CD4-positive, alpha-beta T cell treated with Interleukin-6 for 4 hours (primary cell): ENCODE measurements at regions not wholly inside any gene's neighbourhood (a gene's known extent, or its start where the extent isn't known, plus 50 kb on each side); places are given as distances from the start of the nearest gene placed in this dataset.

Source experiments
- DNase-seq: peaks from one replicate; pipeline ENCODE4 v3.0.0-alpha.2; 2020; ENCODE audit warnings: mixed read lengths

DNA sequence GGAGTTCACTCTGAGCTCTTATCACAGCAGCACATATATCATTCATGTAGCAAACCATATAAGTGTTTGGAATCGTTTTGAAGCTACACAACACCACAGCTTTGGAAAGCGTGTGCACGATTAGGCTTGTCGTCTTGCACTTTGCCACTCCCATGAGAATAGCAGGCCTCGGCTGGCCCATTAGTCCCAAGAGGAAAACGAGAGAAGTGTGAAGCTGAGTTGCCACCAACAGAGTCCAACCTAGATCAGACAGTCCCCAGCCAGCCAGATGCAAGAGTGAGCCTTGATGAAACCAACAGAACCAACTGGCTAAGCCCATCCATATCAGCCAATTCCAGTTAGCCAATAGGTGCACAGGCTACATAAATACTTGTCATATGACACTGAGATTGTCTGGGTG, 238.4 kb downstream of the C1orf94 start:
- DNase-seq = no peak

DNA sequence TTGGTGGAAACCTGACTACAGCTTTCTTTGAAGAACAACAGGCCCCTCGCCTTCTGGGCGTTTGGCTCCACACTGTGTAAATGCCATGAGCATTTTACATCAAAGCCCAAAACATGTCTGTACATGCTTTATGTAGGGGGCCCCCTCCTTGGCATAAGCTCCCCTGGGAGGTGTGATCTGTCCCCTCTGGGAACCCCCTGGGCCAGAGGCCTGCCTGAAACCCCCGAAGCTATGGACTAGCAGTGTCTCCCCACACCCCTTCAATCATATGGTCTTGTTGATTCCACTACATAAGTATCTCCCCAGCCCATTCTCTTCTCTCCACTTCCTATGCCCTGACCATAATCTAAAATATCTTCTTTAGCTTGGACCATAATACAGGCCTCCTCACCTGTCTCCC, 241.5 kb downstream of the C1orf94 start:
- DNase-seq = no peak

DNA sequence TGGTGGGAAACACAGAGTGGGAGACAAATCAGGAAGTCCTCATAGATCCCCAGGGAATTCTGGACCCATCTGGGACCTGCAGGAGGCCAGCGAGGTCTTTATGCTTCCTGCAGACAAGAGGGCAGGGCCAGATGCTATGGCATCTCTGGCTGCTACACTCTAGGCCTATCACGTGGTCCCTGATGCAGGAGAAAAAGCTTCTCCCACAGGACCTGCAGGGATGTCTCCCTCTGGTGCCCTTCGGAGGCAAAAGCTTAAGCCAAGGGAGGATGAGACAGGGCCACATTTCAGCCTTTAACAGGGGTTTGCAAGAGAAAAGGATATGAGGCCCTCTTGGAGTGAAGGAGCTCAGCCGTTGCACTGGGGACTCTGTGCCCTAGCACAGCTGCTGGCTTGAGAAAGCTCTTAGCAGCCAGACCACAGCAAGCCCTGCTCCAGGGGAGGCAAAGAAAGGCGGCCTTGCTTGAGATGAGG, 243.0 kb downstream of the C1orf94 start:
- no peak for DNase-seq

DNA sequence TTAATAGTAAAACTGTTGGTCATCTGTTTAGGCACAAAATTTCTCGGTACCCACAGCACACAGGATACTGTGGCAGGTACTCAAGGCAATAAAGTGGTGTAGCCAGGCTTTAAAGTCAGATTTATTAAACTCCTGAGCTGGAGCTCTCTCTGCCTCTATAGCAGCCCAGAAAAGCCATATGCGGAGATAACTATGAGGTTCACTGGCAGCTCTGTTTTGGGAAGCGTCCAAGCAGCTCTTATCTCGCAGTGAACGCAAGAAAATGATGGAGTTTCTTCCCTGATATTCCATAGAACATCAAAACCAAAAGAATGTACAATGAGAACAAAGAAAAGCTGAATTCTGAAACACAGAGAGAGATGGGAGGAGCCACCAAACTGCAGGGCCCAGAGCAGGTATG, 248.3 kb downstream of the C1orf94 start:
- no peak for DNase-seq

DNA sequence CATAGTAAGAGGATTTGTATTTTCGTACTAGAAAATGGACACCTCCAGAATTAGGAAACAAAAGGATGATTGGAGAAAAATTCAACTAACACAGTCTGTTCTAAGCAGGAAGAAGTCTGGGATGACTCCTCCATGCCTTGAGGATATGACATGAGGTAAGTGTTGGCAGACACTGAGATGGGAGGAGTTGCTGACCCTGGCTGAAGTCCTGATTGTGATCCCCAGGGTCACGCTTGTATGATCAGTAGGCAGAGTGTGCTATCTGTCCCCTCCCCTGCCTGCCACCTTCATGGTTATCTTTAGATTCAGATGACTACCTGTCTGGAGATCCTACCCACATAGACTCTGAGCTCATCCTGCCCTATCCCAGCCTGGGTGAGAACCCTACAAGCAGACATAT, 249.1 kb downstream of the C1orf94 start:
- no peak for DNase-seq

DNA sequence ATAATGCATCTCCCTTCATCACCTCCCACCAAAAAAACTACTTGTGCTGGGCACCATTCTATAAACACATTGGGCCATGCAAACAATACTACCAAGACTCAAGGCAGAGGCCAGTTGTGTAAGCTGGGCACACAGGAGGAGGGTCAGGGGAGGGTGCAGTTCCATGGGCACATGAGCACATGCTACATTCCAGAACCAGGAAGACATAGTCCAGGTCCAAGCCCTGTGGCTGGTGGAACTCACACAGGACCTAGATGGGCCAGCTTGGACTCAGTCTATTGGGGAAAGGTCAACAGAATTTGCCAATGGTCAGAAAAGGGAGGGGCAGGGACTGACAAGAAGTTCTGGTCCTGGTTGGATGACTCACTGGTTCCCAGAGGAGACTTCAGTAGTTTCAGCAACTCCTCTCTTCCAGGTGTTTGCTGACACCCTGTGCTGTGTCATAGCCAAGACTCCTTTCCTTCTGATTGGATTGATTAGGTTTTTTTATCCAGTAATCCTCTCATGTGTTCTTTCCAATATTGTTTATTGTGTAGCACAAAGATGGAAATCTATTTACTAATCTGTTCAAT, 249.7 kb downstream of the C1orf94 start:
- no peak for DNase-seq

DNA sequence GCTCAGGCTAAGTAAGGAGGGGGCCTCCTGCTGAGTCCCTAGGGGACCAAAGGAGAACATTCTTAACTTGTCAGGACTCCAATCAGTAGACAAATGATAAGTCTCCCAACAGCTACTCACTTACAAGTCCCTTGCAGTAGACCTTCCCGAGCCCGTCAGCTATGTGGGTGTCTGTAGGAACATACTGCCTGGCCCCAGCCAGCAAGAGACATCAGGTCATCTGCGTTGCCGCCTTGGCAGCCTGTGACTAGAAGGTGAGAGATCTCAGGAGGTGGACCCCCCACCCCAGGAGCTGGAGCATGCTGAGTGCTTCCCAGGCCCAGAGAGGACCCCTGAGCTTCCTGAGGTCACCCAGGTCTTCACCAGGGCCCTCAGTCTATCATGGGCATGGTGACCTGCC, 250.5 kb downstream of the C1orf94 start:
- DNase-seq = no peak

DNA sequence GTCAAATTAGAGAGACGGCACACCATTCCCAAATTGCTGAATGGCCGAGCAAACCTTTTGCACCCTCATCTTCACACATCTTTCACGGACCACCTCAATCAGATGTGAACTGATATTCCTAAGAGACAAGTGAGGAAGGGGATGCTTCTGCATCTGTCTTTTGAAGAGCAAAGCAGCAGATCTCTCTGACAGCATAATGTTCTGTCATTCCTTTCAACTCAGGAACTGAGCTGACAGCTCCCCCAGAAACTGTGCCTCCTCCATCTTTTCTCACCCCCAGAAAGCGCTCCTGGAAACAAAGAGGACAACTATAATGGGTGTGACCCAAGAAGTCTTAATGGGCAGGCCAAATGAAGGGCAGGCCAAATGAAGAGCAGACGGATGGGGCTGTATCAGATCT, 256.4 kb downstream of the C1orf94 start:
- no peak for DNase-seq

DNA sequence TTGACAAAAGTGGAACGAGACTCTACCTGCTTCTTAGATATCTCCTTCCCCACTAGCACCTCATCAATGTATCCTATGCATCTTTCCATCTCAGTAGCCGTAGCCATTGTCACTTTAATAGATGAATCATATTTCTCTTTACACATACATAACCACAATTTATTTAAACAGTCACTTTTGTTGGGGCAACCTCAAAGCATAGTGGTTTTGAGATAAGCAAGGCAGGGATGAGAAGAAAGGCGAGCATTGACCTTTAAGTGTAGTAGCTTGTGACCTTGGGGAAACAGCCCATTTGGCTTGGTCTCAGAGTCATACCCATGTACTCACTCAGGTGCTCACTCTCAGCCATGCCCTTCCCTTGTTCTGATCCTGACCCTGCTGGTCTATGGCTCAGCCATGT, 260.1 kb downstream of the C1orf94 start:
- DNase-seq = no peak

DNA sequence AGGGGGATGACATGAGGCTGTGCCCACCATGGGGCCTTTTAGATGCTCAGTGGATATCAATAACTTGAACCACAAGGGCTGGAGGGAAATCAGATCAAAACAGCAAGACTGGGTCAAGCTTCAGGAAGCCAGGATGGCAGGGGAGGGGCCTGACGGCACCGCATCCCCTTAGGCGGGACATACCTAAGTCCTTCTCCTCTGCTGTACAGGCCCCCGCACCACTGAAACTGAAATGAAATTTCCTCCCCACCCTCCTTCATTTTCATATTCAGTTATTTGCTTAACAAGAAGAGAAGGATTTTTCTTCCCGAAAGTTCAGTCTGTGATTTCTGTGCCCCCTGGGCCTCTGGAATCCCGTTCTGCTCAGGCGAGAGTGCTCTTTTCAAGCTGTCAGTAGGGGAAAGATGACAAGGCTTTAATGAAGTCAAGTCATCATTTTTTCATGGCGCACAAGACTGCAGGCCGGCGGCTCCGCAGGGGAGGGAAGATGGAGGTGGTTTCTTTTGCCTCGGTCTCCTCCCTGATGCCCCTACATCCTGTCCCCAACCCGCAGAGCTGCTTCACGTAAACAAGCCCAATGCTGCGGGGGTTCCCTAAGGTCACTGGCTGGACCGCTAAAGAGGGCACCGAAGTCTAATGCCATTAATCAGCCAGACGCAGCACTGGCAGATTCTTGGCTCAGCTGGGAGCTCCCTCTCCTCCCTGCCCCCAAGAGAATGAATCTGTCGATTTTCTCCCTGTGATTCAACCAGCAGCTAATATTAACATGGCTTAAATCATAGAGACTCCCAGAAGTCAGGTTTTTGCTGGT, 264.8 kb downstream of the C1orf94 start:
- DNase-seq = no peak

DNA sequence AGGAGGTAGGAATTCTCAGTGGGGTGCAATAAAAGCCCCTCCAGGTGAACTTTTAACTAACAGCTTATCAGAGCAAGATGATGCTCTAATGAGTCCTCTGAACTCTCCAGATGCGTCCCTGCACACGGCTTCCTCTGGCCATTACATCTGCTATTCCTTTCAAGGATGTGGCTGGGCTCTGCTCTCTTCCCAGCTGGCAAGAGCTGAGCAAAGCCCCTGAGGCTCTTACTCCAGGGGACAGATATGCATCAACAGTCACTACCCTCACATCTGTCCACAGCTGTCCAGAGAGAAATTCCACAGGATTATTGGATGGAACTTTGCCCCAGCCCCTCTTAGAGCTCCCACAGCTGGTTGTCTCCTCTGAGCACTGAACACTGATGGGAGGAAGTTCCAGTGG, 267.8 kb downstream of the C1orf94 start:
- DNase-seq = no peak

DNA sequence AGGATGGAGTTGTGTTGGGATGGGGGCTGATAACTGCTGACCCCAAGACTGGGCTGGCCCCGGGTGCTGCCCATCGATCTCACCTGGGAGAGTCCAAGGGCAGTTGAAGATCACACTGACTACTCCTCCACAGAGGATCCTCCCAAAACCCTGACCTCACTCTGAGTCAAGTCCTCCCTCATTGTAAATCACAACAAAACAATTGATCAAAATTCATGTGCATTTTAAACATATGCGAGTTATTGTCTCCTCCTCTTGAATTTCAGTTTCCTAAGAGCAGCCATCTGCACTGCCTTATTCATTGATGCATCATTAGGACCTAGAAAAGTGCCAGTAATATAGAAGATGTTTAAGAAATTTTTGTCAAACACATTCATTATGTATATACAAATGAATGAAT, 273.6 kb downstream of the C1orf94 start:
- DNase-seq = no peak

DNA sequence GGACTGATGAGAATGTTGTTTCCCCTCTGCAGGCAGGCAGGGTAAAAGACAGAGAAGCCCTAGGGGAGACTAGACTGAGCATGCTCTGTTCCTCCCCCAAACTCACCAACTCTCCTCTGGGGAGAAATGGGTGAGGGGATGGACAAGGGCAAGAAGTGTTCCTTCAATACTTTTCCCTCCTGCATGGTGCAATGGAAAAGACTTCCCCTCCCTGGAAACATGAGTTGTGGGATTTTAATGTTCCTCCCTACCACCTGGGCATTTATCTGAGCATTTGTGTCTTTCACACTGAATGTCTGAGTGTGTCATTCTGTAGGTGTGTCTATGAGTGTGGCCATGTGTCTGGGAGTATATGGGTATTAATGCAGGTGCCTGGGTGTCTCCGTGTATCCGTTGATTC, 275.7 kb downstream of the C1orf94 start:
- no peak for DNase-seq

DNA sequence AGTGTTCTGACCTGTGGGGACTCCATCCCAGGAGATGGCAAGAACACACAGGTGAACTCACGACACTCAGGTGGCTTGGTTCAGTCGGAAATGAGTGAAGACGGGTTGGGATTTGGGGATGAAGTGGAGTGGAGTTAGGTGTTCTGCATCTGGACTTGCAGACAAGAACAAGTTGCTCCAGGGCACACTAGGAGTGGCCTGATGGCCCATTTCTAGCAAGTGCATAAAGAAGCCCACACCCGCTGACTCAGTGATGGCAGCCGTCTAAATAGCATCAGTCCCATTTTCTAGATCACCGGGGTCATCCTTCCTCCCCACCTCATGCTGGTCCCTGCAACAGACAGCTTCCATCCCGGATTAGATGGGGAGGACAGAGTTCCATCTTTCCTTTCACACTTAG, 278.4 kb downstream of the C1orf94 start:
- no peak for DNase-seq

DNA sequence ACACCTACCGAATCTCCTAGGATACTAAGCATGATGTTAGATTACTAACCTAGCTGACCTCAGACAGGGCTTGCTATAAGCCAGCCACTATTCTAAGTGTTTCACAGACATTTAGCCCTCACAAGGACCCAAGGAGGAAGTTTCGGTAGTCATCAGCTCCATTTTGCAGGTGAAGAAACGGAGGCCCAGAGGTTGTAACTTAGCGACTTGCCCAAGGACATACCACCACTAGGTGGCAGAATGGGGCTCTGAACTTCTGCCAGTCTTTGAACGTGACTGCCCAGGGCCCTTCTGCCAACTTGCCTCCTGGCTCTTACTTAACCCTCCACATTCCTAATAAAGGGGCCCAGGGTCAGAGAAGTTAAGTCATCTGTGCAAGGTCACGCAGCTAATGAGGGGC, 283.5 kb downstream of the C1orf94 start:
- peak; percentile 33 for DNase-seq

DNA sequence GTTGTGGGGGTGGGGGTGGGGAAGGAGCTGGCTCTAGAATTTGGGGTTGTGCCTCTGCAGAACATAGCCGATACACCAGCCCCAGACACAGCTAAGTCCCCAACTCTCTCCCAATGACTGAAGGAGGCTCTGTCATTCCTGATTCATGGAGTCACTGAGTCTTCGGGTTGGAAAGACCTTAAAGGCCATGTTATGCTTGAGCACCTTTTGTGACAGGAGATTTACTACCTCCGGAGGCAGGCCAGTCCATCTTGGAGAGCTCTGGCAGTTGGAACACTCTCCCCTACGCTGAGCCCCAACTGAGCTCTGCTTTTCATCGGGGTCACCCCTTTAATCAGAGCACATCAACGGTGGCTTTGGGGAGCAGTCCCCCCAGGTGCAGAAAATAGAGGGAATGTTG, 284.4 kb upstream of the GJB5 start:
- DNase-seq = no peak

DNA sequence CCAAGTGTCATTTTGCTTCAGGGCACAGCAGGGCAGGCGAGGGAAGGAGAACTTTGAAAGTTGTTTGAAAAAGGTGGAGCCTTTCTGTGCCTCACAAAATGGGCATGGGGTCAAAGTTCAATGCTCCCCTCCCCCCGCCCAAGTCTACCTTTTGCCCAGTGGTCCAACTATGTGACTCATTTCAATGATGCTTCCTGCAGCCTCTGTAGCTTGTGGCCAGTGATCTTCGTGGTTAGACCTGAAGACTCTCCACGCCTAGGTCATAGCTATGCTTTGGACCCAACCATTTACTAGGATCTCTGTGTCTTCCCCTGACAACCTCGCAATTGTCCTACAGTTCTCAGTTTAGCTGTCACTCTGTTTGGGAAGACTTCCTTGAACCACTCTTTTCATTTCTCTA, 280.3 kb upstream of the GJB5 start:
- DNase-seq = no peak

DNA sequence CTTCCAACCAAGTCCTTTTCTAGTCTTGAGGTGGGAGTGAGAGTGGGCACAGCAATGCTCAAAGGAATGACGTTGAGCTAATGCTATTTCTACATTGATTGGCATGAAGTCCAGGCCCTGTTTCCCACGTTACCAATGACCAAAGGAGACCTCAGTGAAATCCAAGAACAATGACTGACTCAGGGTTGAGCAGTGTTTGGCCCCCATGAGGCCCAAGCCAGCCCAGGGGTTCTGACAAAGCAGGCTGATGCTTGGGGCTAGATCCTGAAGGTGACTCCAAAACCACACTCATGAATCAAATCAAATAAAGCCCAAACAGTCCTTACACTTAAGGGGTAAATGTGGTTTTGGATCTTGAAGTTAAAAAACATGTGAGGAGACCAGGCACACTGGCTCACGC, 278.5 kb upstream of the GJB5 start:
- no peak for DNase-seq

DNA sequence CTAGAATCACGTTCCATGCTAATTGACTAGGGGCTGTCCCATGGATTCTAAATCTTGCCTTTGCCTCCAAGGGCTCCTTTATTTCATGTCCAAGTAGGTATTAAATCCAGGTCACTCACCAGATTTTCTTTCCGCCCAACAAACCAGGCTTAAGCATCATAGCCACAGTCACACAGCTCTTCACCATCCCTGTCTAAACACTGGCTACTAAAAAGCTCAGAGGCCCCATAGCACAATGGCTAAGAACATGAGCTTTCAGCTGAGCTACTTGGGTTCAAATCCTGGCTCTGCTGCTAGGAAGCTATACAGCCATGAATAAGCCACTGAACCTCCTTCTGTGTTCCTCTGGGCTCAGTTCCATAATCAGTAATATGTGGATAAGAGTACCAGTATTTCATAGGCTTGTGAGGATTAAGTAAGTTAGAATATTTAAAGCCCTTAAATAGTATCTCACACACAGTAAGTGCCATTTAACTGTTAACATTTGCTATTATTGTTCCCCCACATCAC, 277.2 kb upstream of the GJB5 start:
- DNase-seq = no peak

DNA sequence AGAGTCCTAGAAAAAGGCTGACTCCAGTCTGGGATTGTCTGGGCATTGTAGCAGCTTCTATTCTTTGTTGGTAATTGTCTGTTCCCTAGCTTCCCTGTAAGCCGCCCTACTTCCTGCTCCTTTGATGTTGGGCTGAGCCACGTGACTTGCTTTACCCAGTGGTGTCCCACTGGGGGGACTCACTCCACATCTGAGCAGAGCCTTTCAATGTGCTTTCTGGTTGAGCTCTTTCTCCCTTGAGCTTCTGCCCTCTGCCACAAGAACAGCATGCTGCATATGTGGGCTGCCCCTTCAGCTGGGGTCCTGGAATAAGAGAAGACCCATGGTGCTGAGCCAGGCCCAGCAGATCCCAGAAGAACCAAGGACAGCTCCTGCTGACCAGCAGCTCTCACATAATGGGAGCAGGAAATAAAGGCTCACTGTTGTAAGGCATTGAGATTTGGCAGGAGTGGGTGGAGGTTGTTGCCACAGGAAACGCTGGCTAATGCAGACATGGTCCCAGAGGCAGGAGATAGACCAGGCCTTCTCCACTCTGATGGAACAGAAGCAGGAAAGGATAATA, 276.3 kb upstream of the GJB5 start:
- DNase-seq = no peak

DNA sequence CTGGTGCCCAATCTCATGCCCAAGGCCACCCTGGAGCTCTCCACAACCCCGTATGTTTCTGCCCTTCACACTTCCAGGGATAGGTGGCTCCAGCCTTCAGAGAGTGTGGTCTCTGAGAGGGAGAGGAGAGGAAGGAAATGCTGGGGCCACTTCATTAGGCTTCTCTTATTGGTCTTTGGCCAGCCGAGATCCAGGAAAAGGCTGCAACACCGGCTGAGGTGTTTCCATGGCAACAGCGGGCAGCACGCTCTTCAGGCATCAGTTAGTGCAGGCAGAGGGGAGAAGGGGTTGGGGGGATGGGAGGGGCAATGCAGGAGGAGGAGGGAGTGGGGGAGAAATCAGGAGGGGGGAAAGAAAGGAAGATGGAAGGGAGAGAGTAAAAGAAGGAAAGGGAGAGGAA, 275.1 kb upstream of the GJB5 start:
- DNase-seq = no peak

DNA sequence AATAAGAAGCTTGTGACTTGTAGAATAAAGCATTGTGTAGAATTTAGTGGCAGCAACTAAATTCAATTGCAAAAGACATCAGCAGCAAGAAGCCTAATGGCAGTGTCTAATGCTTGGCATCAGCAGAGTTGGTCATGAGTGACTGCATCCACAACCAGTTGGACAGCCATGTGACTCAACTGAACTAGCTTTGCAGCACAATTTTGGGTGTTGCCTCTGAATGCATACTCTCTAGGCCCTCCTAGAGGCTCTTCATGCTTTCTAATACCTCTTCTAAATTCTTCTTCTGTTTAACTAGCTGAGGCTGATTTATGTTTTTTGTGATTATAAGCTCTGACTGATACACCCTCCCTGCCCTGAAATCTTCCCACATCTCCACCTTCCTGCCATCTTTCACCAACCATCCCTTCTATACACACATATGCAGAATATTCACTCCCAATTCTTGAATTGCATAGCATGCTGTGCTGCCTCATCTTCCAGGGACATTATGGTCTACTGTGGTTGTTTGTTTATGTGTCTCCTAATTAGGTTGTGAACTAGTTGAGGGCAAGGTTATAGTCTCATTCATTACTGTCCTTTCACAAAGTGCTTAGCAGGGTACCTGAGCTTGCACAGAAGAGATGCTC, 266.7 kb upstream of the GJB5 start:
- DNase-seq = no peak

DNA sequence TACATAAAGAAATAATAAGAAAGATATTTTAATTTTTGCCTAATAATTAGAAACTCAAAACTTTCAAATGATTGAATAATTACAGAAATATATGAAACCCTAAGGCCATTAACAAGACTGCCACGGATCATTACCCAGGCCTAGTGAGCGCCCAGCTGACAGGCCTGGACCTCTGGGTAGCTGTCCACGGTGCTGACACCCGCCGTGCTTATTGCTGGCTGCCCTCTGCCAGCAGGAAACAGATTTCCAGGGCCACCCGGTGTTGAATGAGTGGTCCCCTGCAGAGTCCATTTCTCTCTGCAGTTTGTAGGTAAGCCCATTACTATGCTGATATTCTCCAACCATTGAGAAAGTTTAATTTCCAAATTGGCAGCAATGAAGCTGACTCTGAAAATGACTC, 254.4 kb upstream of the GJB5 start:
- DNase-seq = no peak

DNA sequence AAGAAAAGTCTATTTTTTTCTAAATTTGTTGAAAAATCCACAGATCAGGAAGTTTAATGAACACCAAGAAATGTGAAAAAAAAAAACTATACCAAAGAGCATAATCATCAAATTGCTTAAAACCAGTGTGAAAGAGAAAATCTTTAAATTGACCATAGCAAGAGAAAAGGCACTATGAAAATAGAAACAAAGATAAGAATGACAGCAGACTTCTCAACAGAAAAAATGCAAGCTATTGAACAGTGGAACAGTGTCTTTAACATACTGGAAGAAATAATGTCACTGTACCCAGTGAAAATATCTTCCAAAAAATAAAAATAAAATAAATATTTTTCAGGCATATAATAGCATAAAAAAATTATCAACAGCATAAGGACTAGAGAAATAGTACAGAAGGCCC, 243.0 kb upstream of the GJB5 start:
- DNase-seq = no peak
